Panc1 (cell line): ENCODE measurements at regions not wholly inside any gene's neighbourhood (a gene's known extent, or its start where the extent isn't known, plus 50 kb on each side); places are given as distances from the start of the nearest gene placed in this dataset.

Experiments used
- ATAC-seq: fragments of 200-7000 bp; cut with Tn5 transposase; 2 replicates; pipeline ENCODE4 v1.9.1; 2020; ENCODE audit warnings: mild to moderate bottlenecking, moderate library complexity
- BruUV-seq: library from RNA; stranded (reverse); fragments of 400-500 nt; replicated peaks from 2 replicates; lab custom pipeline; 2021; lab: Mats Ljungman, UMichigan
- CTCF ChIA-PET: fragments of 300-600 bp; sonication (Branson Sonifier 250); formaldehyde crosslinking; loops from one replicate; lab custom pipeline; 2022; ENCODE audit warnings: antibody characterized with exemption; lab: Charles Lee
- POLR2A ChIA-PET: fragments of 300-600 bp; sonication (Branson Sonifier 250); formaldehyde crosslinking; loops from one replicate; lab custom pipeline; 2022; ENCODE audit warnings: antibody characterized with exemption; lab: Charles Lee
- DNase-seq: peaks from one replicate; pipeline ENCODE4 v3.0.0-alpha.2; 2010; ENCODE audit warnings: low read depth, low spot score
- H3K27ac ChIP-seq: 2 replicates; pipeline ENCODE4 v1.5.1; 2011; ENCODE audit warnings: mild to moderate bottlenecking, low read length, inconsistent platforms
- H3K27me3 ChIP-seq: fragments of 200-500 bp; sonication (Bioruptor generic); 2 replicates; pipeline ENCODE4 v1.6.0; 2014; ENCODE audit warnings: low read length, inconsistent platforms; ENCODE audit not compliant: control insufficient read depth, insufficient read depth
- H3K36me3 ChIP-seq: fragments of 200-500 bp; sonication (Bioruptor generic); 2 replicates; pipeline ENCODE4 v1.5.1; 2014; ENCODE audit warnings: inconsistent platforms, mild to moderate bottlenecking, low read length, moderate library complexity; ENCODE audit not compliant: control insufficient read depth, insufficient read depth
- H3K4me1 ChIP-seq: 2 replicates; pipeline ENCODE4 v1.5.1; 2011; ENCODE audit warnings: inconsistent platforms, mild to moderate bottlenecking, low read length, moderate library complexity; ENCODE audit not compliant: control insufficient read depth, insufficient read depth
- H3K4me3 ChIP-seq, 2 experiments: 2 replicates each; pipeline ENCODE4 v1.5.1; 2011 to 2012; ENCODE audit warnings: low read depth in 2 of 2, low read length in 2 of 2, mild to moderate bottlenecking in 2 of 2, inconsistent platforms in 1 of 2, moderate library complexity in 1 of 2
- H3K9me3 ChIP-seq: fragments of 200-500 bp; sonication (Bioruptor generic); 2 replicates; pipeline ENCODE4 v1.5.1; 2014; ENCODE audit warnings: low read depth, mild to moderate bottlenecking, inconsistent platforms, low read length, moderate library complexity; ENCODE audit not compliant: control insufficient read depth, insufficient read depth
- CTCF ChIP-seq: fragments of 450-650 bp; IDR thresholded peaks from 2 replicates; pipeline ENCODE4 v1.5.1; 2017; ENCODE audit warnings: mild to moderate bottlenecking
- POLR2AphosphoS5 ChIP-seq: IDR thresholded peaks from 2 replicates; pipeline ENCODE4 v1.6.1; 2012; ENCODE audit warnings: mild to moderate bottlenecking, low read depth, low read length, moderate library complexity
- REST ChIP-seq, 2 experiments: IDR thresholded peaks; 2 replicates each; pipeline ENCODE4 v1.6.1; 2011 to 2012; ENCODE audit warnings: low read depth in 2 of 2, control low read depth in 1 of 2, low read length in 1 of 2, mild to moderate bottlenecking in 1 of 2, moderate library complexity in 1 of 2; ENCODE audit not compliant: insufficient read depth in 1 of 2
- SIN3A ChIP-seq: IDR thresholded peaks from 2 replicates; pipeline ENCODE4 v1.6.1; 2012; ENCODE audit warnings: low read depth, mild to moderate bottlenecking, low read length, moderate library complexity, borderline replicate concordance; ENCODE audit not compliant: insufficient read depth
- TCF7L2 ChIP-seq: IDR thresholded peaks from 2 replicates; pipeline ENCODE4 v1.6.1; 2011; ENCODE audit warnings: mild to moderate bottlenecking, low read depth, low read length, inconsistent platforms
- in situ Hi-C: cut with HindIII; loops from 2 replicates; pipeline ENCODE4 v1.10.0; 2016; ENCODE audit warnings: low sequenced_read_pairs, low pct_unique_long_range_greater_than_20kb
- intact Hi-C: fragments of 100-400 bp; cut with micrococcal nuclease; formaldehyde crosslinking; loops from one replicate; pipeline ENCODE4 v1.10.0; 2022; ENCODE audit not compliant: unreplicated experiment

GRCh38 chr14:80428671-80429070 is 217.4 kb upstream of the DIO2 start:
- BruUV-seq: no TSS peak
- Histone ChIP-seq H3K4me1 (no peaks in the 10 kb centered on the region), H3K4me3 (no peak overlapping the region), H3K27me3 (no peaks in the 10 kb centered on the region), H3K9me3 (no peaks in the 10 kb centered on the region), H3K27ac (no peak overlapping the region), H3K36me3 (no peaks in the 10 kb centered on the region)
- ChIA-PET CTCF (no interaction called here), POLR2A (no interaction called here)
- DNase-seq: no peak
- ATAC-seq: no peak
- intact Hi-C loops: no loop called here
- no peak for TF ChIP-seq POLR2AphosphoS5
- TF ChIP-seq TCF7L2: no peak
- TF ChIP-seq SIN3A: no peak
- TF ChIP-seq REST (IDR thresholded peaks at IDR 0.05; ENCODE audit: insufficient read depth in 1 of 2, low read depth in 2 of 2, low read length in 1 of 2): no peak
- TF ChIP-seq CTCF: no peak
- in situ Hi-C loops: no loop called here

GRCh38 chr14:80428171-80428570 is 216.9 kb upstream of the DIO2 start:
- H3K4me3 ChIP-seq: no peak overlapping the region
- TF ChIP-seq SIN3A: no peak
- no peak for TF ChIP-seq REST (IDR thresholded peaks at IDR 0.05; ENCODE audit: insufficient read depth in 1 of 2, low read depth in 2 of 2, low read length in 1 of 2)
- no peak for TF ChIP-seq CTCF
- TF ChIP-seq TCF7L2: no peak
- TF ChIP-seq POLR2AphosphoS5: no peak
- ATAC-seq: no peak
- H3K4me1 ChIP-seq: no peaks in the 10 kb centered on the region
- ChIA-PET CTCF (no interaction called here), POLR2A (no interaction called here)
- H3K27me3 ChIP-seq: no peaks in the 10 kb centered on the region
- no peaks in the 10 kb centered on the region for H3K9me3 ChIP-seq
- intact Hi-C loops (no loop called here), in situ Hi-C loops (no loop called here)
- no TSS peak for BruUV-seq
- H3K27ac ChIP-seq: no peak overlapping the region
- H3K36me3 ChIP-seq: no peaks in the 10 kb centered on the region
- no peak for DNase-seq
